ENCODE measurements at regions not wholly inside any gene's neighbourhood (a gene's known extent, or its start where the extent isn't known, plus 50 kb on each side); places are given as distances from the start of the nearest gene placed in this dataset.

- Histone ChIP-seq H3K36me3 (no peaks in the 10 kb centered on the region), H3K4me1 (replicated peaks) (no peaks in the 10 kb centered on the region), H3K27me3 (replicated peaks; ENCODE audit: insufficient read depth) (no peaks in the 10 kb centered on the region), H3K27ac (no peak overlapping the region), H3K9me3 (no peaks in the 10 kb centered on the region), H3K4me3 (no peak overlapping the region)
- no peak for TF ChIP-seq CTCF (IDR thresholded peaks at IDR 0.05)
- DNase-seq (ENCODE audit: low spot score), result no peak
- intact Hi-C loops (cut with DNase I), result loop anchor here (10.0 kb wide), 1 partner anchor 1569 kb away; no protein-coding TSS in a partner anchor
- WGBS, result 99% methylated on average over 2 of the region's 2 CpGs
Measured at GRCh38 chr10:9735731-9736130, 1281.9 kb upstream of the CELF2 start.

GRCh38 chr10:9743639-9744038, 1274.0 kb upstream of the CELF2 start:
- intact Hi-C loops (cut with DNase I), result no loop called here
- DNase-seq (ENCODE audit: low spot score), result no peak
- no peaks in the 10 kb centered on the region for H3K36me3 ChIP-seq
- H3K27me3 ChIP-seq (replicated peaks; ENCODE audit: insufficient read depth), result no peaks in the 10 kb centered on the region
- TF ChIP-seq POLR2AphosphoS5 (IDR thresholded peaks at IDR 0.05) (no peak), CTCF (IDR thresholded peaks at IDR 0.05) (no peak), POLR2A (IDR thresholded peaks at IDR 0.05) (no peak)
- H3K4me3 ChIP-seq, result no peak overlapping the region
- no peaks in the 10 kb centered on the region for H3K4me1 ChIP-seq (replicated peaks)
- no peaks in the 10 kb centered on the region for H3K9me3 ChIP-seq
- H3K27ac ChIP-seq, result no peak overlapping the region

GRCh38 chr10:9745158-9745557, 1272.5 kb upstream of the CELF2 start:
- no peak for DNase-seq (ENCODE audit: low spot score)
- no peak overlapping the region for H3K4me3 ChIP-seq
- TF ChIP-seq POLR2AphosphoS5 (IDR thresholded peaks at IDR 0.05), result no peak
- TF ChIP-seq CTCF (IDR thresholded peaks at IDR 0.05), result no peak
- no peak for TF ChIP-seq POLR2A (IDR thresholded peaks at IDR 0.05)
- intact Hi-C loops (cut with DNase I), result no loop called here
- H3K27ac ChIP-seq, result no peak overlapping the region
- 78% methylated on average over 1 of the region's 1 CpG for WGBS
- H3K4me1 ChIP-seq (replicated peaks), result no peaks in the 10 kb centered on the region
- H3K9me3 ChIP-seq, result no peaks in the 10 kb centered on the region
- no peaks in the 10 kb centered on the region for H3K27me3 ChIP-seq (replicated peaks; ENCODE audit: insufficient read depth)
- no peaks in the 10 kb centered on the region for H3K36me3 ChIP-seq

GRCh38 chr10:9757176-9757575, 1260.5 kb upstream of the CELF2 start:
- Histone ChIP-seq H3K4me3 (no peak overlapping the region), H3K4me1 (replicated peaks) (no peaks in the 10 kb centered on the region), H3K36me3 (no peaks in the 10 kb centered on the region), H3K27me3 (replicated peaks; ENCODE audit: insufficient read depth) (no peaks in the 10 kb centered on the region), H3K27ac (no peak overlapping the region), H3K9me3 (no peaks in the 10 kb centered on the region)
- intact Hi-C loops (cut with DNase I), result no loop called here
- DNase-seq (ENCODE audit: low spot score), result no peak
- TF ChIP-seq POLR2AphosphoS5 (IDR thresholded peaks at IDR 0.05) (no peak), POLR2A (IDR thresholded peaks at IDR 0.05) (no peak)
- WGBS, result 68% methylated on average over 6 of the region's 6 CpGs

GRCh38 chr10:9759596-9759995, 1258.1 kb upstream of the CELF2 start:
- Histone ChIP-seq H3K27ac (no peak overlapping the region), H3K4me3 (no peak overlapping the region), H3K36me3 (no peaks in the 10 kb centered on the region), H3K9me3 (no peaks in the 10 kb centered on the region), H3K27me3 (replicated peaks; ENCODE audit: insufficient read depth) (no peaks in the 10 kb centered on the region), H3K4me1 (replicated peaks) (no peaks in the 10 kb centered on the region)
- WGBS, result 81% methylated on average over 3 of the region's 3 CpGs
- DNase-seq (ENCODE audit: low spot score), result no peak
- TF ChIP-seq POLR2A (IDR thresholded peaks at IDR 0.05) (no peak), POLR2AphosphoS5 (IDR thresholded peaks at IDR 0.05) (no peak), CTCF (IDR thresholded peaks at IDR 0.05) (no peak)
- intact Hi-C loops (cut with DNase I), result no loop called here
